Epithelial cell of proximal tubule (primary cell): ENCODE measurements at regions not wholly inside any gene's neighbourhood (a gene's known extent, or its start where the extent isn't known, plus 50 kb on each side); places are given as distances from the start of the nearest gene placed in this dataset.

Source experiments
- DNase-seq: peaks from one replicate; pipeline ENCODE4 v3.0.0-alpha.2; 2011; ENCODE audit warnings: low read depth
- H3K4me3 ChIP-seq: 2 replicates; pipeline ENCODE4 v1.5.1; 2011; ENCODE audit warnings: low read depth, mild to moderate bottlenecking, low read length
- TF ChIP-seq, protein P1 (sequence below): conservative IDR thresholded peaks from 2 replicates; pipeline ENCODE4 v1.5.1; 2012; ENCODE audit warnings: low read depth, mild to moderate bottlenecking, low read length

DNA sequence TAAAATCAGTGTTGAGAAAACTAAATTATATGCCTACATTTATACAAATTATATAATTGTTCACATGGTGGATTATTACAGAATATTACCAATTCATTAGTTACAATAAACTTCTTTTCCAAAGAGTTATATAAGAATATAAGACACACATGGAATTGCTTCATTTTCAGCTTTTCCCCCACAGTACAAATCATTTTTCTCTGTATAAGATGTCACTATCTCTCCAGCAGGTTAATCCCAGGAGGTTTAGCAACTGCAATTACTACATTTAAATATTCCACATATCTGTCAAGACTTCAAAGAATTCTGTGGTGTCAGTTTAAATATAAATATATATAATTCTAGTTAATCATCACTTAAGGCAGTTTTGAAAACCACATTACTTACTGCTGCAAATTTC, 59.6 kb upstream of the G2E3 start:
- DNase-seq = no peak
- TF ChIP-seq, protein P1, sequence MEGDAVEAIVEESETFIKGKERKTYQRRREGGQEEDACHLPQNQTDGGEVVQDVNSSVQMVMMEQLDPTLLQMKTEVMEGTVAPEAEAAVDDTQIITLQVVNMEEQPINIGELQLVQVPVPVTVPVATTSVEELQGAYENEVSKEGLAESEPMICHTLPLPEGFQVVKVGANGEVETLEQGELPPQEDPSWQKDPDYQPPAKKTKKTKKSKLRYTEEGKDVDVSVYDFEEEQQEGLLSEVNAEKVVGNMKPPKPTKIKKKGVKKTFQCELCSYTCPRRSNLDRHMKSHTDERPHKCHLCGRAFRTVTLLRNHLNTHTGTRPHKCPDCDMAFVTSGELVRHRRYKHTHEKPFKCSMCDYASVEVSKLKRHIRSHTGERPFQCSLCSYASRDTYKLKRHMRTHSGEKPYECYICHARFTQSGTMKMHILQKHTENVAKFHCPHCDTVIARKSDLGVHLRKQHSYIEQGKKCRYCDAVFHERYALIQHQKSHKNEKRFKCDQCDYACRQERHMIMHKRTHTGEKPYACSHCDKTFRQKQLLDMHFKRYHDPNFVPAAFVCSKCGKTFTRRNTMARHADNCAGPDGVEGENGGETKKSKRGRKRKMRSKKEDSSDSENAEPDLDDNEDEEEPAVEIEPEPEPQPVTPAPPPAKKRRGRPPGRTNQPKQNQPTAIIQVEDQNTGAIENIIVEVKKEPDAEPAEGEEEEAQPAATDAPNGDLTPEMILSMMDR = no peak
- H3K4me3 ChIP-seq = no peak overlapping the region

DNA sequence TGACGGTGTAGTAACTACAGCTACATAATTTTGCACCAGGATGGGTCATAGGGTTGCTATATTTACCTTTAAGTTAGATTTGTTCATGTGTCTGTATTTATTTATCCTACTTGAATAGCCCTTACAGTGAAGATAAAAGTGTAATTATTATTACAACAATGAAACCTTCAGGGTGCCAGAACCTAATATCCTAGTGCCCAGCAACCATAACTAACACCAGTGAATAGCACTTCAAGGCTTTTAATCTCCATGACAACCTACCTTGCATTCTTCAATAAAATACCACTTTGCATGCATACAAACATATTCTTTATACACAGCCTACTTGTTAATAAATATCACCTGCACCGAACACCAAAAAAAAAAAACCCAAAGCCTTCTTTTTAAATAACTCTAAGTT, 58.7 kb upstream of the G2E3 start:
- H3K4me3 ChIP-seq = no peak overlapping the region
- TF ChIP-seq, protein P1 = no peak
- no peak for DNase-seq

DNA sequence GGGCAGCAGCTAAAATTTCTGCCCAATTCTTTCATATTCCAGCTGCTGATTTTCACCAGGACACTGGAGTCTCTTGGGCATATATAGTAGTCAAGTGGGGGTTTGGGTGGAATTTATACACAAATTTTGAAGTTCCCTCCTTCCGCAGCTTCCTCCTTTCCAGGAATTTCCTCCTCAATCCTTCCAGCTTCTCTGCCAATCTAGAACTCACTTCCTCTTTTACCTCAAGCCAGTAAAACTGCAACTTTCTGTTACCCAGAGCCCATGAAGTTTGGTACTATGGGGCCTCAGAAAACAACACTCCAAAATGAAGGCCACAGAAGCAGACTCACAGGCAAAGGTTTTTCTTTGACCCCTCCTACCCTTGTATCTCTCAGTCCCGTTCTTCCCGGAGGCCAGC, 51.7 kb upstream of the G2E3 start:
- TF ChIP-seq, protein P1 = no peak
- no peak for DNase-seq
- H3K4me3 ChIP-seq = no peak overlapping the region
